GM23248 (cell line): ENCODE measurements at regions not wholly inside any gene's neighbourhood (a gene's known extent, or its start where the extent isn't known, plus 50 kb on each side); places are given as distances from the start of the nearest gene placed in this dataset.
"Not testable (repeated sequence)": the region's sequence is repeated elsewhere in the genome, so short reads cannot be mapped to it uniquely, and the experiment has no call there.

Experiments used
- DNase-seq: peaks from one replicate; pipeline ENCODE4 v3.0.0-alpha.2; 2015
- H2AFZ ChIP-seq: fragments of 200-600 bp; sonication (generic); 2 replicates; pipeline ENCODE4 v1.6.1; 2016; ENCODE audit warnings: antibody characterized with exemption
- H3F3A ChIP-seq: fragments of 200-600 bp; sonication (generic); 2 replicates; pipeline ENCODE4 v1.6.1; 2016; ENCODE audit warnings: mild to moderate bottlenecking, antibody characterized with exemption, mixed run types; ENCODE audit not compliant: insufficient read depth
- H3K27ac ChIP-seq: fragments of 200-600 bp; sonication (generic); 2 replicates; pipeline ENCODE4 v1.5.1; 2016; ENCODE audit warnings: mild to moderate bottlenecking
- H3K27me3 ChIP-seq: fragments of 200-600 bp; sonication (generic); replicated peaks from 2 replicates; pipeline ENCODE4 v1.6.1; 2016; ENCODE audit warnings: mild to moderate bottlenecking; ENCODE audit not compliant: insufficient read depth
- H3K36me3 ChIP-seq: fragments of 200-600 bp; sonication (generic); 2 replicates; pipeline ENCODE4 v1.6.1; 2016; ENCODE audit warnings: low read depth, mild to moderate bottlenecking
- H3K4me1 ChIP-seq: fragments of 200-600 bp; sonication (generic); 2 replicates; pipeline ENCODE4 v1.6.1; 2016; ENCODE audit warnings: mild to moderate bottlenecking; ENCODE audit not compliant: insufficient read depth
- H3K4me2 ChIP-seq: fragments of 200-600 bp; sonication (generic); one replicate; pipeline ENCODE4 v1.6.1; 2016; ENCODE audit warnings: mild to moderate bottlenecking; ENCODE audit not compliant: unreplicated experiment
- H3K4me3 ChIP-seq: fragments of 200-600 bp; sonication (generic); 2 replicates; pipeline ENCODE4 v1.5.1; 2016; ENCODE audit warnings: mild to moderate bottlenecking
- H3K79me2 ChIP-seq: fragments of 200-600 bp; sonication (generic); 2 replicates; pipeline ENCODE4 v1.6.1; 2016; ENCODE audit warnings: mild to moderate bottlenecking; ENCODE audit not compliant: insufficient read depth
- H3K9ac ChIP-seq: fragments of 200-600 bp; sonication (generic); 2 replicates; pipeline ENCODE4 v1.6.1; 2016; ENCODE audit warnings: mild to moderate bottlenecking
- H3K9me2 ChIP-seq: fragments of 200-600 bp; sonication (generic); 2 replicates; pipeline ENCODE4 v1.6.1; 2016; ENCODE audit warnings: mixed run types, mild to moderate bottlenecking, moderate library complexity; ENCODE audit not compliant: insufficient read depth
- H3K9me3 ChIP-seq: fragments of 200-600 bp; sonication (generic); one replicate; pipeline ENCODE4 v1.6.1; 2017; ENCODE audit warnings: low read depth
- H4K20me1 ChIP-seq: fragments of 200-600 bp; sonication (generic); 2 replicates; pipeline ENCODE4 v1.6.0; 2016; ENCODE audit not compliant: insufficient read depth
- EZH2 ChIP-seq: fragments of 200-600 bp; sonication (generic); IDR thresholded peaks from 2 replicates; pipeline ENCODE4 v1.6.1; 2018; ENCODE audit warnings: antibody characterized with exemption, mild to moderate bottlenecking; ENCODE audit not compliant: insufficient read depth, poor library complexity, severe bottlenecking
- EZH2phosphoT487 ChIP-seq: fragments of 200-600 bp; sonication (generic); IDR thresholded peaks from 2 replicates; pipeline ENCODE4 v1.6.1; 2018; ENCODE audit warnings: antibody characterized with exemption, moderate library complexity, mild to moderate bottlenecking, low read depth; ENCODE audit not compliant: insufficient read depth
- WGBS, 2 experiments: methylation state at CpG; one replicate each; pipeline ENCODE4 v1.1.6; 2015 to 2017; ENCODE audit warnings: low lambda C conversion rate in 2 of 2, low coverage in 1 of 2; ENCODE audit errors: missing lambda C conversion rate in 2 of 2; 5-methylcytosine and 5-hydroxymethylcytosine counted together
- in situ Hi-C: fragments of 300-500 bp; cut with MboI; formaldehyde crosslinking; loops from 2 replicates; pipeline ENCODE4 v1.15.0; 2020

DNA sequence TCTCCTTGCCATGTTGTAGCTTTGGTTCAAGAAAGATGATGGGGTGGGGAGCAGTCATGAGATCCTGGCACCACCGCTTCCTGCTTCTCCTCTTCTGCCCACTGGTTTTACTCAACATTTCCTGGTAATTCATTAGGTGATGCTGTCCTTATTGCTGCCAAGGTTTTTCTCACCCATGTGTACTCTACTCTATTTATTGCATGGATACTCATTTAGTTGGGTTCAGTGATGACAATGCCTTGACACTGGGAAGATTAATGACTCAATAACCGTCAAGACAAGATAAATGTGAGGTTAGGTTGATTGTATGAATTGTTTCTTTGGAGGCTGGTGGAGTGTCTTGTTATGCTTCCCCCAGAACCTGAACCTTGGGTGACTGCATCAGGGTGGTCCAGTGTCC, 484.2 kb downstream of the SIPA1L2 start:
- Histone ChIP-seq H3K9ac (no peak overlapping the region), H4K20me1 (no peaks in the 10 kb centered on the region), H3K36me3 (no peaks in the 10 kb centered on the region), H3K4me3 (no peak overlapping the region), H3K4me1 (peaks cover 36% of the 10 kb centered on the region), H3K27ac (no peak overlapping the region), H3K4me2 (no peak overlapping the region), H3K27me3 (no peaks in the 10 kb centered on the region), H3K9me2 (no peaks in the 10 kb centered on the region), H2AFZ (no peak overlapping the region), H3K9me3 (no peaks in the 10 kb centered on the region), H3F3A (peaks cover 28% of the 10 kb centered on the region; the same call in 1 of the 2 replicates), H3K79me2 (no peaks in the 10 kb centered on the region)
- TF ChIP-seq EZH2phosphoT487: no peak
- no peak for TF ChIP-seq EZH2
- DNase-seq: peak; percentile 8
- in situ Hi-C loops: no loop called here
- WGBS, 2 experiments: 71 to 78% methylated on average over 2 of the region's 2 CpGs

DNA sequence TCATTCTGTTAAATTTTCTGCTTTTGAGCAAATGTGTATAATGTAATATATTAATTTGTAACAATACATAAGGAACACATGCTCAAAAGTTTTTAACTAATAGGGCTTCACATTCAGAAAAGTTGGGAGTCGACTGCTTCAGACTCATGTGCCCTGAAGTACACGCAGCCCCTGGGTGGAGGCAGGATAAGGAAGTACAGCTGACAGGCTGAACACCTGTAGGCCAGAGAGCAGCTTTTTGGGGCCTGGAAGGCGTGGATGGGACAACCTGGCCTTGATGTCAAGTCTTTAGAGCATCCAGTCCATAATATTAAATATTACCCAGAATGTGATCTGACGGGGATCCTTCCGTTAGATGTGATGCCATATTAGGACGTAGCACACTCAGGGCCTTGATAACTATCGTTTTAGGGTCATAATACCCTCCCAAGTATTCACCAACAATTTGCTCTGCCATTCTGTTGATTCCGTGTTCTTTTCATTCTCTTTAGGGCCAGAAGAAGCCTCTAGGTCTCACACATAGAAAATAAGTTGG, 485.2 kb downstream of the SIPA1L2 start:
- no peak for DNase-seq
- Histone ChIP-seq H3K4me2 (no peak overlapping the region), H4K20me1 (no peaks in the 10 kb centered on the region), H3K9ac (no peak overlapping the region), H3F3A (peaks cover 28% of the 10 kb centered on the region; the same call in 1 of the 2 replicates), H3K4me1 (peaks cover 31% of the 10 kb centered on the region), H3K9me2 (no peaks in the 10 kb centered on the region), H3K27ac (no peak overlapping the region), H2AFZ (no peak overlapping the region), H3K79me2 (no peaks in the 10 kb centered on the region), H3K9me3 (no peaks in the 10 kb centered on the region), H3K4me3 (no peak overlapping the region), H3K36me3 (no peaks in the 10 kb centered on the region), H3K27me3 (no peaks in the 10 kb centered on the region)
- no peak for TF ChIP-seq EZH2
- no peak for TF ChIP-seq EZH2phosphoT487
- in situ Hi-C loops: no loop called here
- WGBS, 2 experiments: 92 to 93% methylated on average over 8 of the region's 8 CpGs

DNA sequence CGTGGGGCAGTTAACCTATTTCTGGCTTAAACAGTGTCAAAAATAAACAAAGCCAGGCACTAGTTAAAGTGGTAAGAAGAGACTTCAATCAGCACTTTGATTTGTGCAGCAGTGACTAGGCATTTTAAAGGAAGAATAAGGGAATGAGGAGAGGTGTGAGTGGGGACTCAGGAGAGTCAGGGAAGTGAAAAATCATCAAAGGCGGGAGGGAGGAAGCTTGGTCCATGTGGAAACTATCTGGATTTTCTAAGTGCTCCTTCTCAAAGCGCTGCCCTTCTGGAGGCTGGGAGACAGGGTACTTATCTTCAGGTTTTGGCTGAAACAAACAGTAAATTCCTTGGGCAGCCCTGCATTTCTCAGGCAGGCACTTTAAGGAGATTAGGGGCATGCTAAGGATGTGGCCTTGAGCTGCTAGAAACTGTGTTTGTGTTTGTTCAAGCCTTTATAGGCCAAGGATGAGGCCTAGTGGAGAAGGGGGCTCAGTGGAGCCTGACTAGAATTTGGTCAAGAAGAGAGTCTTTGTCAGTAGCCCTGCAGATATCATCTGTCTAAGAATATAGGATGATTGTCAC, 486.5 kb downstream of the SIPA1L2 start:
- Histone ChIP-seq H2AFZ (peak overlapping the region; percentile 46), H3K9me2 (no peaks in the 10 kb centered on the region), H4K20me1 (no peaks in the 10 kb centered on the region), H3K36me3 (no peaks in the 10 kb centered on the region), H3K27ac (peak overlapping the region; percentile 67), H3F3A (peaks cover 22% of the 10 kb centered on the region; the same call in 1 of the 2 replicates), H3K9ac (no peak overlapping the region), H3K27me3 (no peaks in the 10 kb centered on the region), H3K4me3 (no peak overlapping the region), H3K9me3 (no peaks in the 10 kb centered on the region), H3K79me2 (no peaks in the 10 kb centered on the region), H3K4me1 (peaks cover 24% of the 10 kb centered on the region), H3K4me2 (peak overlapping the region; percentile 47)
- DNase-seq: peak; percentile 16
- WGBS, 2 experiments: 86% methylated on average over 3 of the region's 3 CpGs
- in situ Hi-C loops: no loop called here
- TF ChIP-seq EZH2 (no peak), EZH2phosphoT487 (no peak)

DNA sequence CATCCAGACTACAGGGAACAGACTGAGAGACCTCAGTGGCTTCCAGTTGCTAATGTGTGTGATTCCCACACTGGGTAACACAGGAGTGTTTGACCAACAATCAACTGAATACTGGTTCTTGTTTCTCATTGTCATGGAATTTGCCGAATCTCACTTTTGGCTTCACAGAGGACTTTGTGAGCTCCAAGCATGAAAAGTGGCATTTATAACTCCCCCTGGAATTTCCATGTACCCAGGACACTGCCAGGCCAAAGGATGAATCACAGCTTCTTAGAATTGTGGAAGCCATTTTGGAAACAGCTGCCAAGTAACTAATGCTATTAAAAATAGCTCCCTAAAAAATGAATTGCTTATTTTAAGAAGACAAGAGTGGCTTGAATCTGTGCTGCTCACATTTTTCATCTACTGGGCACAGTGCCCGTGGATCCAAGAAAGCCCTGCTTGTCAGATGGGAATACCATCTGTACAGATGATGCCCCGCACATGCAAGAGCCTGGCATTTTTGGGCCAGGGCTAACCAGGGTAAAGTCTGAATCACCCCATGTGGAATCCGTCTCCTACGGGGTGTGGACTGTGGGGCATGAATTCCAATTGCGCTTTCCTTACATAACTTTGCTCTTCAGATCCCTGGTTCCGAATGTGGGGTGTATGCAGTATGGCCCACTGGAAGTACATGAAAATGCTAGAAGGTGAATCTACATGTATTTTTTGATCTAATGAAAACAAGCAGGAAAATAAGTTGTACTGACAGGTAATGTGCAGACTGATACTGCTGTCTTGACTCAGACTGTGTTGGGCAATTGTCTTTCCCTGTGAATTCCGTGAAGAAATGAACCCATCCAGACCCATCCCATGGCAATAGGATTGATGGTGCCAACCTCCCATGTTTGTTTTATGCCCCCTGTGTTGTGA, 487.3 kb downstream of the SIPA1L2 start:
- H3K9me2 ChIP-seq: no peaks in the 10 kb centered on the region
- no peaks in the 10 kb centered on the region for H4K20me1 ChIP-seq
- WGBS, 2 experiments: 10 to 12% methylated on average over 8 of the region's 8 CpGs
- DNase-seq: peak; percentile 95
- H3K4me1 ChIP-seq: peaks cover 24% of the 10 kb centered on the region
- peak overlapping the region; percentile 47 for H3K4me2 ChIP-seq
- H3K27me3 ChIP-seq: no peaks in the 10 kb centered on the region
- no peaks in the 10 kb centered on the region for H3K79me2 ChIP-seq
- in situ Hi-C loops: no loop called here
- peak overlapping the region; percentile 67 for H3K27ac ChIP-seq
- no peak for TF ChIP-seq EZH2
- TF ChIP-seq EZH2phosphoT487: 0 out of 2 replicates have a peak, but pooled peaks have one; percentile 21
- no peaks in the 10 kb centered on the region for H3K36me3 ChIP-seq
- peak overlapping the region; percentile 46 for H2AFZ ChIP-seq
- peak overlapping the region; percentile 24 for H3K4me3 ChIP-seq
- peaks cover 22% of the 10 kb centered on the region; the same call in 1 of the 2 replicates for H3F3A ChIP-seq
- H3K9me3 ChIP-seq: no peaks in the 10 kb centered on the region
- no peak overlapping the region for H3K9ac ChIP-seq

DNA sequence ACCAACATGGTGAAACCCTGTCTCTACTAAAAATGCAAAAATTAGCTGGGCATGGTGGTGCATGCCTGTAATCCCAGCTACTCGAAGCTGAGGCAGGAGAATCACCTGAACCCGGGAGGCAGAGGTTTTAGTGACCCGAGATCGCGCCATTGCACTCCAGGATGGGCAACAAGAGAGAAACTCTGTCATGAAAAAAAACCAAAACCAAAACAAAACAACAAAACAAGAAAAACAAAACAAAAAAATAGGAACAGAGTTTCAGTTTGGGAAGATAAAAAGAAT, 488.8 kb downstream of the SIPA1L2 start:
- H3K79me2 ChIP-seq, H3K9me2 ChIP-seq, H3K9me3 ChIP-seq, H4K20me1 ChIP-seq, H3K4me2 ChIP-seq, H3K9ac ChIP-seq, DNase-seq, H3K27ac ChIP-seq, H2AFZ ChIP-seq, H3K27me3 ChIP-seq, H3K4me3 ChIP-seq, in situ Hi-C loops, H3K36me3 ChIP-seq: not testable (repeated sequence)
- peaks cover 24% of the 10 kb centered on the region for H3K4me1 ChIP-seq
- 87 to 94% methylated on average over 5 of the region's 5 CpGs for WGBS, 2 experiments
- peaks cover 22% of the 10 kb centered on the region; the same call in 1 of the 2 replicates for H3F3A ChIP-seq
